NCI-H524 (cell line): ENCODE measurements at regions not wholly inside any gene's neighbourhood (a gene's known extent, or its start where the extent isn't known, plus 50 kb on each side); places are given as distances from the start of the nearest gene placed in this dataset.

ENCODE experiments used
- DNase-seq, 2 experiments: peaks; one replicate each; lab custom pipeline; 2025; lab: John Stamatoyannopoulos, UW

GRCh38 chr2:103959174-103960128 is 894.5 kb upstream of the POU3F3 start:
- peak; percentile 4 to 49 for DNase-seq

DNA sequence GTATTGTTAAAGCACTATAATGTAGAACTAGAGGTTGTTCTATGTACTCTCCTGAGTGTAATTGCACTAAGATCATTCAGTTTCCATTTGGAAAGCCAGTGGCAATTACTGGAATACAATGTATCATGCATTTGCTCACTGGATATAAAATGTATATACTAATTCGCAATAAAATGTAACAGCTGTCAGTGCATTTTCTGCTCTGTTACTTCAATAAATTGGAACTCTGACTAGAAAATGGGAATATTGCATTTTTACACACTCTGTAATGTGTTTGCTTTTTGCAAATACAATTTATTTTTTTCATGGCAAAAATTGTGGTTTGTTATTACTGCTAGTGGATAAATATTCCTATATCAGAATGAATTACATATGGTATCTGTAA is 893.8 kb upstream of the POU3F3 start:
- DNase-seq = no peak

GRCh38 chr2:103960951-103961350 is 893.0 kb upstream of the POU3F3 start:
- no peak for DNase-seq

GRCh38 chr2:103961862-103962261 is 892.1 kb upstream of the POU3F3 start:
- DNase-seq = no peak

- DNase-seq = no peak
Observed at GRCh38 chr2:103962670-103963069, 891.2 kb upstream of the POU3F3 start.

DNA sequence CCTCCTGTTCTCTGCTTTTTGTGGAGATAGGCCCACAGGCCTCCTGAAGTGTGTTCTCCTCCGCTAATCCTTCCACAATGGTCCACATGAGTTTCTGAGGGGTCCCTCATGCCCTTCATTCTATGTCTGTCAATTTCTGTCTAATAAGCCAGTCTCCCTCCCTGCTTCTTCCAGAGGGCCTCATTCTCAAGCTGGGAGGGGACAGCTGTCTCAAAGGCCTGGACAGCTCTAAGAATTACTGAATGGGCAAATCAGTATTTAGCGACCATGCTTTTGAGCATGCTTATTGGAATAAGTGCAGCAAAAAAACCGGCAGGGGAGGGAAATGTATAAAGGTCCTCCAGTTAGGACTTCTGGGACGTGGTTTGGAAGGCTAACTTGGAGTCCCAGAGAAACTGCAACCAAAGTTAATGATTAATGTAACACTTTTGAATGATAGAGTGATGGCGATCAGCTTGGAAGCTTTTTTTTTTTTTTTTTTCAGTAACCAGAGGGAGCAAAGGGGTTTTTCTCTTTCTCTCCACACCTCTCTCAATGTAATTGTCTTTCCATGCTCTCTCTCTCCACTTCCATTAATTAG is 890.7 kb upstream of the POU3F3 start:
- DNase-seq = no peak

DNA sequence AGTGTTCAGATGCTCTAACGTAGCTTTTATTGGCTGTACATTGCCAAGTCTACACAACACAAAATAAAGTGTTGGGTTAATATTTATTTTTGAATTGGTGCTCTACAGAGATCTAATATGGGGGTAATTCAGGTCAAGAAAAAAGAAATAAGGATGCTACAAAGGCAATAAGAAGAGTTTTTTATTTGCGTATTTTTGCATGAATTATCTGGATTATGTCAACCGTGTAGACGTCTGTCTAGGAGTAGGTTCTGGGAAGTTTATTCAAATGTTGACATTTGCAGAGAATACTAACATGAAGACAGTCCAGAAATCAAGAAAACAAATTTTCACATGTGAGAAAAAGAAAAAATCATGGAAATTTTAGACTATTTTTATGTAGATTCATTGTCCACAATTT is 876.7 kb upstream of the POU3F3 start:
- DNase-seq = no peak

- DNase-seq = no peak
Observed at GRCh38 chr2:103977668-103978067, 876.2 kb upstream of the POU3F3 start.

DNA sequence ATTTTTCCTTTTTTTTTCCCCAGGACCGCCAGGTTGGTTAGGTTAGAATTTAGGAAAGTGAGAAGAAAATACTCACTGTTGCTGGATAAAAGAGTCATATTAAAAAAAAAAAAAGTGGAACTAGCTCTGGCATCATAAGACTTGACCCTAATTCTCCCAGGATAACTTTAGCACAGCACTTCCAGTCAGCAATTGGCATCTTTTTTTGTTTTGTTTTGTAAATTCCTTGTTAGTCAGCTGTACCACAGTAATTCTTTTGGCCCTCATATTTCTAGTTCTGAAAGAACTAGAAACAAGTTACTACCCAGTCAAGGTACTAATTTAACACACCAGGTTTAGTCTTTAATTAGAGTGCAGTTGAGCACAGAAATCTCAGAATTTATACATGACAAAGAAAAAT is 873.5 kb upstream of the POU3F3 start:
- DNase-seq = no peak

GRCh38 chr2:103982691-103983090 is 871.2 kb upstream of the POU3F3 start:
- DNase-seq = no peak

- no peak for DNase-seq
Observed at GRCh38 chr2:103986001-103986400, 867.9 kb upstream of the POU3F3 start.

DNA sequence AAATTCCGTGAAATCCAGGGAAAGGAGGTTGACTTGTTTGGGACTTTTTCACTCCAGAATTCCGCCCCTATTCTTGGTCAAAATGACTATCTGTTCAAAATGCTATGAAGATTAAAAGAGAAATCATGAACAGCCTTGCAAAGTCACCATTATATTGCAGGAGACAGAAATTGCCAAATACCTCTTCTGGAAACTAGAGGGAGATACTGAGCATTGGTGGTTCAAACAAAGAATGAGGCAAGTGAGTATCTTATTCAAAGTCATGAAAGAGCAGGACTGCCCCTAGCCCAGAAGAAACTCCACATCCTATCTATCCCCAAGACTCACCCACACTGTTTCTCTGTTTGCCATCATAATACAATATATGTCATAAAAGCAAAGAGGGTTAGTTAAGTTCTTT is 862.3 kb upstream of the POU3F3 start:
- DNase-seq = peak in 1 of 2 experiments; percentile 1

DNA sequence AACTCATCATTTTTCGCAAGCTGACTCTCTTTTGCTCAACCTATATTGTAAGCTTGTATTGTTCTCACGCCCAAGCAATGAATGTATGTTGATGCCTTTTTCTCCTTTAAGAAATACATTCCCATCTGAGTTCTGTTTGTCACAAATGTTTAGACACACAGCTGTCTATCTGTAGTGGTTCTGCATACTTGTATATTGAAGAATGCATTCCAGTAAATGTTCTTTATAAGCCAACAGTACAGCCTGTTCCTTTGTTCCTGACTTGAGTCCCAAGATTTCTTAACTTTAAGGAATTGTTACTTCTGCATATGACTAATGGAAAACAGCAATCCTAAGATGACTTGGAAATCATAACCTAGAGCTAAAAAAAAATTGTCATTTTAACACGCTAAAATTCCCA is 849.1 kb upstream of the POU3F3 start:
- no peak for DNase-seq

DNA sequence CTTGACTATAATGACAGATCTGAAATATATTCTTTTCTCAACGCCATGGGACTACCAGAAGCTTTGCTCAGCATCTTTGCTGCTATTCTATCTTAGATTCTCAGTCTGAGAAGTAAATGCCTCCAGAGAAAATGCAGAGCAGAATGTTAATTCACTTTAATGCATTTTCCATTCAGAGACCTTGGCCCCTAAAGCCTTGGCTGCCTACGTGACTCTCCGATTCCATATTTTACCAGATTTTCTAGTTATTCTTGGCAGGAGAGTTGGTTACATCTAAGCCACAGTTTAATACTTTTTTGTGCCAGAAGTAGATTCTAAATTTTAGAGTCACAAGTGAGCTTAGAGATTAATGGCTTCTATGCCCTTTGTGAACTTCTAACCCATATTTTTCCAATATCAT is 837.1 kb upstream of the POU3F3 start:
- DNase-seq = no peak

DNA sequence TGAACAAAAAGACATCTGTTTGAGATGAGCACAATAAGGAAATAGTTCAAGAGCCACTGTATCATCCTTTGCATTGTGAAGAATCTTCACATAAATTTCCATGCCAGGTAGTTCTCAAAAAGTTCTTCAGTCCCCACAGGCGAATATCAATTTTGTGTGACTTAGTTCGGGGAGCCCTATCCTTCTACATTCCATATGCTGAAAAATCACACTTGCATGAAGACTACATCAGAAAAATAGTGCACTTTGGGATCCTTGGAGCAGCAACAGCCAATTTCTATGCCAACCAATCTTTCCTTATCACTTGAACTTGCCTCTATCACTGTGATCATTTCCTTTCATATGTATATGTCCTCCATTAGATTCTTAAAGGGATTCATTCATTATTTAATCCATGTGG is 830.6 kb upstream of the POU3F3 start:
- DNase-seq = no peak

DNA sequence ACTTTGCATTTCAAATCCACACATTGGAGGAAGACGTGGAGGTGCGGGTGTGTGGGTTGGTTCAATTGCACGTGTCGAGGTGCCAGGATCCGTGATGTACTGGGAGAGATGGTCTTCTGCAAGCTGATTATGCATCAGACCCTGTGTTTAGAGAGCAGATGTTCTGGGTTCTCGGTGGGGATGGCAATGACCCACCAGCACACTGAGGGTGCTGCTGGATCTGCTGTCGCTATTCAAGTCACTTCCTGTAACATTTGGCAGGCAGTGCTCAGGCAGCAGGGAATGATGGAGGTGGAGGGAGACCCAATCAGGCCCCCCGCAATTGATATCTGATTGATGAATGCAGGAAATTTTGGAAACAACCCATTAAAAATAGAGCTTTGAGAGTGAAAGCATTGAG is 830.1 kb upstream of the POU3F3 start:
- DNase-seq = no peak

DNA sequence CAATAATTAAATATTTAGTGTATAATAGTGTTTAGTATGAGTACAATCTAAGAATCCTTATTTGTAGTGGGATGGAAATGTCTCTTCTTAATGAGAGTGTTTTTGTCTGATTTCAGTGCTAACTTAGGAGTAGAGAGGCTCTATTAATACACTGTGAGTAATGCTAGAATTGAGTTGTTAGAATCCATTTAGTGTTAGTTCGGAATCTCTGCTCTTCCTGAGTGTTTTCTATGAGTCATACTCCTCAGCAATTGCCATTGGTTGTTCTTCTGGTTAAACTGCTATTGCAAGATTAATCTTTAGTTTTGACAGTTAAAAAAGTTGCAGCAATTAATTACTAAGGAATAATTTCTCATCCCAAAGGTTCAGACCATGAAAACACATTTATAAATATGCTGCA is 828.6 kb upstream of the POU3F3 start:
- DNase-seq = no peak

DNA sequence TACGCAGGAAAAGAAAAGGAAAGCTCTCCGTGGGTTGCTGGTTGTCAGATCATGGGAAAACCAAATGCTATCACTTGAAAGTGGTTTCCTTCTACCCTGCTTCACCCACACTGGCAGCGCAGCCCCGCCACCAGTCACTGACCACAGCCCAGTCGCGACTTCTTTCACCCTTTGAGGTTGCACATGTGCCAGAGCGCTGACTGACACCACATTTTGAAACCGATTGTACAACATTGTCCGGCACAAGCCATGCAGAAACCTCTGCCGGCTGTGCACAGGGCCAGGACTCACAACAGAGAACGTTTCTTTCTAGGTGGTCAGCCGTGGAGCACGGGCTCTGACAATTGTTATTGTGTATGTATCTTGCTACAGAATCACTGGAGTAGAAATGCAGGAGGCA is 827.2 kb upstream of the POU3F3 start:
- DNase-seq = no peak

DNA sequence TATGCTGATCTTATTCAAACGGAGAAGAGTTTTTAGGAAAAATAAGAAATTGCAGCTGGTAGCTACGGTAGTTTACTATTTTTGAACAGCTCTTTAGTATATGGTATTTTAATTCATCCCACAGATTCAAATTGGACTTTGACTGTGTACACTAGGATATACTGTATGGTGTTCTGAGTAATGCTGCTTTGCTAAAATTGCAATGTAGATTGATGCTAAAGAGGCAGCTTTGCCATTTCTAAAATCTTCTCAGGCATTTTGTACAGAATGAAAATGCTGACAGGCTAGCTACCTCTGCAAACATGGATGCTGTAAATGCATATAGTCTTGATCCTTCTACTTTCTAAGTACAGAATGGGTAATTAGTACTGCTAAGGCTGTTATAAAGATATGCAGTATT is 826.6 kb upstream of the POU3F3 start:
- no peak for DNase-seq

DNA sequence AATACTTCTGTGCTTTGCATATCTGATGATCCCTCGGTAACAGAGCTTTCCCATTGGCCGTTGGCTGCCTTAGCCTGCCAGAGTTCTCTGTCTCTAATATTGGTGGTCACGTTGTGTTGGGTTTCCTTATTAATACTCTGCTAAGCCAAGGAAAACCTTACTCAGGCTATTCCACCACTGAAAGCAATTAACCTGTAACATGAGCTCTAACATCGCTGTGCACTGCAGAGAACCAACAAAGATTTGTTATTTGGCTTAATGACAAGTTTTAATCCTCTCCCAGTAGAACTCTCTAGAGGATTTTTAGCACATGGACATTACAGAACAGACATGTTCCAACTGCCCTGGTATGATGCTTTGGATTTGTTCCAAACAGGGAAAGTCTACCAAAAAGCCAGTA is 825.9 kb upstream of the POU3F3 start:
- peak; percentile 59 to 88 for DNase-seq

DNA sequence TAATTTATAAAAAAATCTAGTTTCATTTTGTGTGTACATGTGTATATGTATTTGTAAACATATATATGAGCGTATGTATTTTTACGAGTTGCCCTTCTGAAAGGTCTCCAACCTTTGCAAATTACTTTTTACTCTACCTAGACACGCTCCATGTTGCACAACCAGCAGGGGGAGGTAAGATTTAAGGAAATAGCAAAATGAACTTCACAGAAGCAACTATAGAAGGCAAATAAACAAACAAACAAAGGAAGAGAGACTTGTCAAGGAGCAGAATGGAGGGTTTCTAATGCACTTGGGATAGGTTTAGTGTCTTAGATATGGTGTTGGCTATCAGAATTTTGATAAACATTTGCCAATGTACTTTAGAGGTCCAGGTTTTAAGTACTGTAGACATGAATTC is 820.5 kb upstream of the POU3F3 start:
- DNase-seq = peak in 1 of 2 experiments; percentile 41

DNA sequence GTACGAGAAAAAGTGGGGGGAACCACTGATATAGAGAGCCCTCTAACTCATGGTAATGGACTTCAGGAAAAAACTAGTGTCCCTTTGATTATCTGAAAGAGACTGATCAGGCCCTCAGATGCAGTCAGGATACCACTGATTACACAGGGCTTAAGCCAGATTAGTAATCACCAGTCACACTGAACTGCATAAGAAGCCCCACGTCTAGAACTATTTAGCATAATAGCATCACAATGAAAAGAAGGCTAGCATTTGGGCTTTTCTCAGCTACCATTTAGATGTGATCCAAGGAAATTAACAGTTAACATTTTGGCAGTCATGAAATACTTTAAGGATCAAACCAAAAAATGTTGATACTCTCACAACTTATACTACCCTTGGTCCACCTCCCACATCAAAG is 813.1 kb upstream of the POU3F3 start:
- DNase-seq = no peak

DNA sequence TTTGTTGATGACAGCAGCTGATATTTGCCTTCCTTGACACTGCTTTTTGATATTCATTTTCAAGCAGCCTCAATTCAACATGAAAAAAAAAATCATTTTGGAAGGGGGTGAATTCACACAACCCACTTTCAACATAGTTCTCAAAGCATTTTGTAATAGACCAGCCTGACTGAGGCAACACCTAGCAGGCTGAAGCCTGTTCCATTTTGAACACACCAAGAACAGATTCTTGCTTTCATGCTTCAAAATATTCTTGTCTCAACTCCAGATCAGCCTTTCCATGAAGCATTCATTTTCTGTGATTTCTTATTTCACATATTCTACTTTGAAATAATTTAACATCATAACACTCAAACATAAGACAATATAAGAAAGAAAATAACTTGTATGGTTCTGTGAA is 812.6 kb upstream of the POU3F3 start:
- DNase-seq = no peak

DNA sequence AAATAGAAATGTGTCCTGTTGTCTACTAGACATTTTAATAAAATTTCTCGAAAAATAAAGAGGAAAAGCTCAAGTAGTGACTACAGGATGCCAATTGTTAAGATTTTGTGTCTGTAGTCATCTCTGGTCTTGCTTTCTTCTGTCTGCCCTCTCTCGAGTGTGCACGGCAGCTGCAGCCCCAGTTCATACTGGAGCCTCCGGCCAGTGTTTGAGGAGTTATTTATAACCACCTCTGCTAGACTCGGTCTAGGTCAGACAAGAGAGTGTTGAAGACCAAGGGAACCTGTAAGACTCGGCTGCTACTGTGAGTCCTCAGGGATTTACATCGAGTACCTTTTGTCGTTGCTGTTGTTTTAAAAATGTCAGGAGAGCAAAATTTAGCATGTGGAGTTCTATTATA is 810.1 kb upstream of the POU3F3 start:
- DNase-seq = no peak
